Right ventricle myocardium superior (tissue), 1 donor: ENCODE measurements at regions not wholly inside any gene's neighbourhood (a gene's known extent, or its start where the extent isn't known, plus 50 kb on each side); places are given as distances from the start of the nearest gene placed in this dataset.

Experiments
- ATAC-seq: fragments of 200-7000 bp; cut with Tn5 transposase; one replicate; pipeline ENCODE4 v1.9.1; 2020; ENCODE audit warnings: mild to moderate bottlenecking; ENCODE audit not compliant: poor library complexity
- DNase-seq: peaks from one replicate; pipeline ENCODE4 v3.0.0-alpha.2; 2020
- intact Hi-C: fragments of 100-400 bp; cut with DNase I; formaldehyde crosslinking; loops from one replicate; pipeline ENCODE4 v1.11.2; 2022
- donor health status: DM: no; HTN: yes; CAD: no; lungs with severe emphysema.

GRCh38 chr6:165872811-165873210 is 209.8 kb upstream of the PDE10A start:
- ATAC-seq (no peak), DNase-seq (no peak)
- intact Hi-C loops, result no loop called here

GRCh38 chr6:165872311-165872710 is 209.3 kb upstream of the PDE10A start:
- no peak for ATAC-seq
- no peak for DNase-seq
- intact Hi-C loops, result no loop called here

GRCh38 chr6:165871571-165871970 is 208.5 kb upstream of the PDE10A start:
- ATAC-seq, result no peak
- intact Hi-C loops, result no loop called here
- no peak for DNase-seq

- DNase-seq, result no peak
- ATAC-seq, result no peak
- intact Hi-C loops, result no loop called here
Measured at GRCh38 chr6:165869526-165869925, 206.5 kb upstream of the PDE10A start.

DNA sequence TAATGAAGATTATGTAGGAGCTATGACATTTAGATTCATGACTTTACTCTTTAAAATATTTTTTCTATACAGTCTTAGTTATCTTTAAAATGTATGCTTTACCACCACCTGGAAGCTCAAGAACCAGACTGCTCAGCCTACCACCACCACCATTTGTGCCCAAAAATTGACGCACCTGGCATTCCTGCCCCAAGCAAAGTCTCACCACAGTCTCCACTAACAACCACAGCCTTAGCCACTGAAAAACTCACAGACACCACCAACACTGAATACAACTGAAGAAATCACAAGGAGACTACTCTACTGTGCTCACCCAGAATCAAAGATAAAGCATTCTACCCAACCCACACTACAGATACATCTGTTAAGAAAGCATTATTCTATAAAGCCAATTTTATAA is 201.9 kb upstream of the PDE10A start:
- ATAC-seq, result no peak

DNA sequence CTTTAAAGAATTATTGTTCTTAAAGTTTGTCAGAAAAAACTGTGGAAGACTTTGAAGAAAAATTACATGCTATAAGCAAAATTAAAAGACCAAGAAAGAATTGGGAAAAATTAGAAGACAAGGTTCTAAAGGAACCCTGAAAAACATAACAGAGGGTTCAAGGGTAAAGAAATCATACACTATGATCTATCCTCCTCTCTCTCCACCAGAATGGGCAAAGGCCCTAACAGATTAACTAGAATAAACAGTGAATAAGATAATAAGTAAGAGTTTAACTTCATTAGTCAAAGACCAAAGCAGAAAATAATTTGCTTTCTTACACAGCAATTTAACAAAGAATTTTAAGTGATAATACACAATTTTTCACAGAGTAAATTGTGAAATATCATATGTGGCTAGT is 201.2 kb upstream of the PDE10A start:
- ATAC-seq, result no peak
- DNase-seq, result no peak
- intact Hi-C loops, result no loop called here

More for the DNA sequence above, 201.9 kb upstream of the PDE10A start:
- DNase-seq, result no peak
- intact Hi-C loops, result no loop called here

GRCh38 chr6:165863801-165864200 is 200.8 kb upstream of the PDE10A start:
- ATAC-seq (no peak), DNase-seq (no peak)
- intact Hi-C loops, result no loop called here

- ATAC-seq (no peak), DNase-seq (no peak)
- intact Hi-C loops, result no loop called here
Measured at GRCh38 chr6:165862813-165863212, 199.8 kb upstream of the PDE10A start.

- intact Hi-C loops, result no loop called here
- DNase-seq, result no peak
- no peak for ATAC-seq
Measured at GRCh38 chr6:165861226-165861625, 198.2 kb upstream of the PDE10A start.

GRCh38 chr6:165858586-165858985 is 195.5 kb upstream of the PDE10A start:
- intact Hi-C loops, result no loop called here
- DNase-seq (no peak), ATAC-seq (peak; percentile 34)

GRCh38 chr6:165855856-165856255 is 192.8 kb upstream of the PDE10A start:
- intact Hi-C loops, result no loop called here
- ATAC-seq (no peak), DNase-seq (no peak)

- ATAC-seq, result no peak
- intact Hi-C loops, result no loop called here
Measured at GRCh38 chr6:165854863-165855593, 192.0 kb upstream of the PDE10A start.

GRCh38 chr6:165854061-165854862 is 191.2 kb upstream of the PDE10A start:
- intact Hi-C loops, result no loop called here
- ATAC-seq (no peak), DNase-seq (no peak)

More at GRCh38 chr6:165854863-165855593, 192.0 kb upstream of the PDE10A start:
- DNase-seq, result no peak

DNA sequence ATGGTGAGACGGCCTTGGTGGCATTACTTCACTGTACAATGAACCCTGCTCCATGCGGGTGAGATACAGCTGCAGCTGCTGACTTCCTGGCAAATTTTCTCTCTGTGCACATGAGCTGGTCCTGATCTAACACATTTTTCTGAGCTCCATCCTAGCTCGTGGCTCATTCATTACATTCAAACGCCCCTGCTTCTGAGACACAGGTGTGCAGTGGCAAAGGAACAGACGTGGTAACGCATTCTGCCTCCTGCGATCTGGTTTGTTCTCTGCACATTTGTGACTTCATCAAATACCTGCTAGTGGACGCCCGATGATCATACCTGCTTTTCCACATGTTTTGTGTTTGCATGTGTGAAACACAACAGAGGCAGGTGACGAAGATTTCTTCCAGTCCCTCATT is 189.6 kb upstream of the PDE10A start:
- intact Hi-C loops, result no loop called here
- ATAC-seq (no peak), DNase-seq (no peak)

- ATAC-seq (peak; percentile 89), DNase-seq (peak; percentile 86)
- intact Hi-C loops, result loop anchor here (2.0 kb wide), 2 partner anchors 122 to 410 kb away; no protein-coding TSS in a partner anchor
Measured at GRCh38 chr6:165850434-165851019, 187.5 kb upstream of the PDE10A start.

DNA sequence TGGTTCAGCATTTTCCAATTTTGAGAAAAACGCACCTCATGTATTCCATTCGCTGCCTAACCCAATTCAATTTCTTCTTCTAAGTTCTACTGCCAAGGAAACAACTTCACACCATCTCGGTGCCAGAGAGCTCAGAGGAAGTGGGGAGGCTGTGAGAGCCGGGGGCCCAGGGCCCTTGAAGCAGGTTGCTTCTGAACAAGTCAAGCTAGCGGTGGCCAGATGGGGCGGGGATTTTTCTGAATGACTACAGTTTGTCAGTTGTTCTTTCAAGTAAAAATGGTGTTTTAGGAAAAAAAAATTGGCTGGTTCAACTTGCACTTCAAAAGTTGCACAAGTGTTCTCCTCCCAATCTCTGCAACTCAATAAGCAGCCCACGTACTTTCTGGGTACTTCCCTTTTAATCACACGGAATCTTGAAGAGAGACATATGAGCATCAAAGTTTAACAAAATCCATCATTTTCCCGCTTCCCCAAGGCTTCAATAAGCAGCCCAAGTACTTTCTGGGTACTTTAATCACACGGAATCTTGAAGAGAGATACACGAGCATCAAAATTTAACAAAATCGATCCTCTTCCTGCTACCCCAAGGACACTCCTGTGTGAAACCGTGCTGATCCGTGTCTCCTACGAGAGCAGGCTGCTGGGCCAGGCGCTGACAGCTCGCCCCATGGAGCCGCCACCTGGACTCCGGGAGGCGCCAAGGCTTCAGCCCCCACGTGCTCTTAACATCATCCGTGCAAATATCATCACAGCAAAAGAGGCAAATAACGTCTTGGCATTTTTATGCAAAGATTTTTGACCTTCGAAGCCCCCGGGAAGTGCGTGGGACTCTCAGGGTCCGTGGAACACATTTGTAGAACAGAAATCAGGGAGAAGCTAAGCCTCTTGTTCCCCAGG is 186.7 kb upstream of the PDE10A start:
- intact Hi-C loops, result loop anchor here (2.0 kb wide), 2 partner anchors 121 to 409 kb away; no protein-coding TSS in a partner anchor
- DNase-seq (peak; percentile 70), ATAC-seq (peak; percentile 64)

GRCh38 chr6:165848086-165848426 is 185.0 kb upstream of the PDE10A start:
- no peak for ATAC-seq
- no peak for DNase-seq
- intact Hi-C loops, result no loop called here

- ATAC-seq, result no peak
- DNase-seq, result no peak
- intact Hi-C loops, result no loop called here
Measured at GRCh38 chr6:165847407-165848085, 184.5 kb upstream of the PDE10A start.
